Endodermal cell (in vitro differentiated cells): ENCODE measurements at regions not wholly inside any gene's neighbourhood (a gene's known extent, or its start where the extent isn't known, plus 50 kb on each side); places are given as distances from the start of the nearest gene placed in this dataset.

Experiments
- DNase-seq: peaks from one replicate; pipeline ENCODE4 v3.0.0-alpha.2; 2017
- H3K27ac ChIP-seq: 2 replicates; pipeline ENCODE4 v1.5.1; 2013; ENCODE audit warnings: mild to moderate bottlenecking, low read depth, low read length, moderate library complexity
- H3K27me3 ChIP-seq: 2 replicates; pipeline ENCODE4 v1.6.1; 2013; ENCODE audit warnings: mild to moderate bottlenecking, low read length, moderate library complexity; ENCODE audit not compliant: insufficient read depth, control insufficient read depth, poor library complexity, severe bottlenecking
- H3K36me3 ChIP-seq: 2 replicates; pipeline ENCODE4 v1.7.0; 2013; ENCODE audit warnings: mild to moderate bottlenecking, low read length, moderate library complexity; ENCODE audit not compliant: control insufficient read depth, insufficient read depth
- H3K4me1 ChIP-seq: one replicate; pipeline ENCODE4 v1.7.0; 2013; ENCODE audit warnings: low read length; ENCODE audit not compliant: control insufficient read depth, insufficient read depth
- H3K4me3 ChIP-seq: 2 replicates; pipeline ENCODE4 v1.5.1; 2013; ENCODE audit warnings: mild to moderate bottlenecking, low read length, moderate library complexity
- H3K9ac ChIP-seq: 2 replicates; pipeline ENCODE4 v1.6.1; 2013; ENCODE audit warnings: mild to moderate bottlenecking, low read length, moderate library complexity; ENCODE audit not compliant: poor library complexity, severe bottlenecking; ENCODE audit errors: extremely low read depth
- H3K9me3 ChIP-seq: 2 replicates; pipeline ENCODE4 v1.6.1; 2013; ENCODE audit warnings: mild to moderate bottlenecking, low read length, moderate library complexity; ENCODE audit not compliant: control insufficient read depth
- H3K27ac Mint-ChIP-seq: 2 replicates; pipeline ENCODE4 v1.8.0; 2020; ENCODE audit warnings: mixed read lengths
- H3K27me3 Mint-ChIP-seq: 2 replicates; pipeline ENCODE4 v1.8.0; 2021; ENCODE audit warnings: mild to moderate bottlenecking, mixed read lengths; ENCODE audit not compliant: insufficient read depth
- H3K36me3 Mint-ChIP-seq: 2 replicates; pipeline ENCODE4 v1.8.0; 2020; ENCODE audit warnings: low read depth, mixed read lengths
- H3K4me1 Mint-ChIP-seq: 2 replicates; pipeline ENCODE4 v1.8.0; 2020; ENCODE audit warnings: mixed read lengths
- H3K4me3 Mint-ChIP-seq: 2 replicates; pipeline ENCODE4 v1.8.0; 2020; ENCODE audit warnings: mild to moderate bottlenecking, moderate library complexity, mixed read lengths
- H3K9me3 Mint-ChIP-seq: 2 replicates; pipeline ENCODE4 v1.8.0; 2020; ENCODE audit warnings: mild to moderate bottlenecking, mixed read lengths
- CTCF ChIP-seq: fragments of 200-600 bp; sonication (generic); conservative IDR thresholded peaks from 2 replicates; pipeline ENCODE4 v1.5.0; 2021; ENCODE audit warnings: antibody characterized with exemption, mild to moderate bottlenecking
- WGBS, 2 experiments: methylation state at CpG; one replicate each; pipeline versions ENCODE4 v1.1.5 to v1.1.7; 2013; ENCODE audit warnings: missing lambda C conversion rate in 2 of 2, mixed read lengths in 1 of 2; ENCODE audit not compliant: insufficient coverage in 1 of 2, insufficient read length in 1 of 2; 5-methylcytosine and 5-hydroxymethylcytosine counted together

- DNase-seq: no peak
- WGBS, 2 experiments: 76 to 100% methylated on average over 1 to 2 of the region's 2 CpGs
- no peaks in the 10 kb centered on the region for H3K36me3 Mint-ChIP-seq
- no peaks in the 10 kb centered on the region for H3K9me3 Mint-ChIP-seq
- H3K4me3 Mint-ChIP-seq: no peak overlapping the region
- no peak overlapping the region for H3K9ac ChIP-seq
- H3K27ac ChIP-seq: no peak overlapping the region
- H3K27ac Mint-ChIP-seq: no peak overlapping the region
- peaks cover 10% of the 10 kb centered on the region for H3K27me3 ChIP-seq
- H3K4me1 Mint-ChIP-seq: peaks cover 6% of the 10 kb centered on the region
- H3K36me3 ChIP-seq: no peaks in the 10 kb centered on the region
- no peaks in the 10 kb centered on the region for H3K4me1 ChIP-seq
- H3K27me3 Mint-ChIP-seq: peaks cover 40% of the 10 kb centered on the region
- H3K4me3 ChIP-seq: no peak overlapping the region
- TF ChIP-seq CTCF: no peak
- no peaks in the 10 kb centered on the region for H3K9me3 ChIP-seq
Measured at GRCh38 chr12:115335048-115335447, 651.1 kb upstream of the TBX3 start.

- no peak for TF ChIP-seq CTCF
- Mint-ChIP-seq H3K4me1 (peaks cover 4% of the 10 kb centered on the region), H3K27me3 (peaks cover 43% of the 10 kb centered on the region), H3K4me3 (no peak overlapping the region), H3K9me3 (no peaks in the 10 kb centered on the region), H3K36me3 (no peaks in the 10 kb centered on the region), H3K27ac (no peak overlapping the region)
- H3K9ac ChIP-seq: no peak overlapping the region
- DNase-seq: no peak
- no peak overlapping the region for H3K27ac ChIP-seq
- no peak overlapping the region for H3K4me3 ChIP-seq
- no peaks in the 10 kb centered on the region for H3K9me3 ChIP-seq
- H3K27me3 ChIP-seq: peaks cover 10% of the 10 kb centered on the region
- no peaks in the 10 kb centered on the region for H3K36me3 ChIP-seq
- H3K4me1 ChIP-seq: no peaks in the 10 kb centered on the region
Measured at GRCh38 chr12:115332945-115333344, 649.0 kb upstream of the TBX3 start.

GRCh38 chr12:115325858-115326257 is 641.9 kb upstream of the TBX3 start:
- Mint-ChIP-seq H3K9me3 (no peaks in the 10 kb centered on the region), H3K4me1 (no peaks in the 10 kb centered on the region), H3K27me3 (peaks cover 19% of the 10 kb centered on the region), H3K27ac (no peak overlapping the region), H3K36me3 (no peaks in the 10 kb centered on the region), H3K4me3 (no peak overlapping the region)
- DNase-seq: no peak
- no peaks in the 10 kb centered on the region for H3K9me3 ChIP-seq
- WGBS, 2 experiments: 88 to 92% methylated on average over 3 of the region's 3 CpGs
- no peaks in the 10 kb centered on the region for H3K4me1 ChIP-seq
- H3K27ac ChIP-seq: no peak overlapping the region
- TF ChIP-seq CTCF: no peak
- no peaks in the 10 kb centered on the region for H3K36me3 ChIP-seq
- no peak overlapping the region for H3K9ac ChIP-seq
- no peak overlapping the region for H3K4me3 ChIP-seq
- no peaks in the 10 kb centered on the region for H3K27me3 ChIP-seq
